Sigmoid colon (tissue), 4 donors: ENCODE measurements at regions not wholly inside any gene's neighbourhood (a gene's known extent, or its start where the extent isn't known, plus 50 kb on each side); places are given as distances from the start of the nearest gene placed in this dataset.

Experiments
- CTCF ChIP-seq, 4 experiments: fragments of 450-650 bp in 3 of 4; fragments of 200-600 bp in 1 of 4; IDR thresholded peaks; one replicate each; pipeline ENCODE4 v1.5.1; 2016 to 2019; ENCODE audit warnings: antibody characterized with exemption in 4 of 4, mild to moderate bottlenecking in 3 of 4, moderate library complexity in 2 of 4
- EP300 ChIP-seq, 4 donors: sonication (generic); formaldehyde crosslinking; IDR thresholded peaks; one replicate each; pipeline ENCODE4 v1.6.1; 2017; ENCODE audit warnings: antibody characterized with exemption in 4 of 4

GRCh38 chr7:94779861-94780260 is 123.9 kb upstream of the SGCE start:
- no peak for TF ChIP-seq CTCF (IDR thresholded peaks at IDR 0.05)
- no peak for TF ChIP-seq EP300 (IDR thresholded peaks at IDR 0.05)
